HS-5 (cell line): ENCODE measurements at regions not wholly inside any gene's neighbourhood (a gene's known extent, or its start where the extent isn't known, plus 50 kb on each side); places are given as distances from the start of the nearest gene placed in this dataset.
"Not testable (repeated sequence)": the region's sequence is repeated elsewhere in the genome, so short reads cannot be mapped to it uniquely, and the experiment has no call there.

ENCODE experiments used
- DNase-seq: peaks from one replicate; pipeline ENCODE4 v3.0.0-alpha.2; 2012; ENCODE audit warnings: low read depth

- DNase-seq, result no peak
Measured at GRCh38 chr1:226461087-226461486, 53.2 kb upstream of the PARP1 start.

DNA sequence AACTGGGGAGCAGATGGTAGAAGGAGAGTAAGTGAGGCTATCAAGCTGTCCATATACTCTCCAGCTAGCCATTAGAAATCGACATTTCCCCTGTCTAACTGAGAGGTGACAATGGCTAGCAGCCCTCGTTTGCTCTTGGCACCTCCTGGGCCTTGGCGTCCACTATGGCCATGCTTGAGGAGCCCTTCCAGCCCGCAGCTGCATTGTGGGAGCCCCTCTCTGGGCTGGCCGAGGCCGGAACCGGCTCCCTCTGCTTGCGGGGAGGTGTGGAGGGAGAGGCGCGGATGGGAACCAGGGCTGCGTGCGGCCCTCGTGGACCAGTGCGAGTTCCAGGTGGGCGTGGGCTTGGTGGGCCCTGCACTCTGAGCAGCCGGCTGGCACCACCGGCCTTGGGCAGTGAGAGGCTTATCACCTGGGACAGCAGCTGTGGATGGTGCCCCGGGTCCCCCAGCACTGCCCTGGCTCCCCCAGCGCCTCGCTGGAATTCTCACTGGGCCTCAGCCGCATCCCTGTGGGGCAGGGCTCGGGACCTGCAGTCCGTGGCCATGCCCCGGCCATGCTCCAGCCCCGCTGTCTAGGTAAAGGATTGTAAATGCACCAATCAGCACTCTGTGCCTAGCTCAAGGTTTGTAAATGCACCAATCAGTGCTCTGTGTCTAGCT lies 56.2 kb upstream of the PARP1 start:
- no peak for DNase-seq

- DNase-seq, result not testable (repeated sequence)
Measured at GRCh38 chr1:226464587-226464971, 56.7 kb upstream of the PARP1 start.

DNA sequence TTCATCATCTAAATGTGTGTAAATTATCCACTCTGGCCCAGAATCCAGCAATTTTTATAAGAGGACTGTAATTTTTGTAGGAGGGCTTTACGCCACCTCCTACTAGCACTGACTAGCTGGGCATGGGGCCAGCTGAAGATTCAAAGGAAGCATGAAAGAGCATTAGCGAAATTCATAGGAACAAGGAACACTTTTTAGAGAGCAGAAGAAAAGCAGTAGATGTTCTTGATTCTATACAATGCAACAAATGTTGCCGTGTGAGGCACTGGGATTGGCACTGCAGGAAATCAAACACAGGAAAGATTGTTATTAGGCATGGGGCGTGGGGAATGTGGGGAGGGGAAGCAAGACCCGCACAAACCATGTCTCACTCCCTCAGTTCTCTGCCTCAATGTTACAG lies 58.4 kb upstream of the PARP1 start:
- no peak for DNase-seq

DNA sequence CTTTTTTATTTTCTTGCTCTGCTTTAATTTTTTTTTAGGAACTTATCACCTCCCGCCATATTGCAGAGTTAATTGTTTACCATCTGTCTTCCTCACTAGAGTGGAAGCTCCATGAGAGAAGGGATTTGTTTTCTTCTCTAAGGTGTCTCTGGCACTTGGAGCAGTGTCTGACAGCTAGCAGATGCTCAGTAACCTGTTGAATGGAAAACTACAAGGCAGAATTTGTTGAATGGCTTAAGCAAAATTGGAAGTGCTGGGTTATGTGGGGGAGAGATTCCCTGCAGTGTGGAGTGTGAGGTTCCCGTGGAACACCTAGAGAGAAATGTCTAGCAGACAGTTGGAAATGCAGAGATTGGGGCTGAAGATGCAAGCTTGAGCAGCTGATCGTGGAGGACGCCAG lies 59.5 kb upstream of the PARP1 start:
- no peak for DNase-seq

GRCh38 chr1:226470921-226471866 lies 63.3 kb upstream of the PARP1 start:
- DNase-seq, result no peak

DNA sequence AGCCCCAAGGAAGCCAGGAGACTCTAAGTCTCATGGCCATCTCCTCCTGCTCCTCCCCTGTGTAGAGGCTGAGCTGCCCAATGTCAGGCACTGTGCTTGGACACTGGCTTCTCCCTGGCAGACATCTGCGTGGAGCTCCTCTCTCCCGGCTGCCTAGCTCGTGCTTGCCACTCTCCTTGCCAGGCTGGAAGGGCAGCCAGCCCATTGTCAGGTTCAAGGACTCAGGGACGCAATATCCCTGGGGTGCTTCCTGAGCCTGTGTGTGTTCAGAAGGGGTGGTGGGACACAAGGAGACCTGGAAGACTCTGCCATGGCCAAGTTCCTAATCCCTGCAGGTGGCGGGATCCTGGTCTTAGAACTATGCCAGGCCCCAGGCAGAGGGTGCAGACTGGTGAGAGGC lies 65.4 kb upstream of the PARP1 start:
- DNase-seq, result no peak

- DNase-seq, result no peak
Measured at GRCh38 chr1:226474041-226474440, 66.1 kb upstream of the PARP1 start.

DNA sequence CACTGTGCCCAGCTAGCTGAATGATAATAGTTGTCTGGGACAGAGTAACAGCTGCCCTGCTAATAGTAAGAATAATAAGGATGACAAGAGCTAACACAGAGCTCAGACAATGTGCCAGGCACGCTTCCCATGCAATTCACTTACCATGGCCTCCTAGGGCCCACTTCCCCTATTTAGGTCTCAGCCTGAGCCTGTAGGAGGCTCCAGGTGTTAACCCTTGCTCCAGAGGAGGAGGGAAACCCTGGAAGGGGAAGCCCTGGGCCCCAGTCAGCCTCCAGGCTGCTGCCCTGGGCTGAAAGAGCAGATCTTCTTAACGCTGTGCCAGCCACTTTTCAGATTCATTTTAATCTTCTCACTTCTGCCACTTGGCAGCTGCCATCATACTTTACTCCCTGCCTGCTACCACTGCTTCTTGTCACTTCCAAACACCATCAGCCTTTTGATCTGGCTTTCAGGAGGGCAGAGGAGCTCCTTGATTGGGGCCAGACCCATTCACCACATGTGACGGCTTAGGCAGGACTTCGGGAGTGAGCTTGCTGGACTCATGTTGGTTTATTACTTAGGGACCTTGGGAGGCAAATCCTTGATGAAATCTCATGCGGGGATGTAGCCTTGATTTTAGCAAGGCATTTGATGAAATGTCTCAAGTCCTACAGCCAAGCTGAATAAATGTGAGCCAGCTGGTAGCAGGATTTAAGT lies 66.7 kb upstream of the PARP1 start:
- DNase-seq, result no peak

- no peak for DNase-seq
Measured at GRCh38 chr1:226475142-226475511, 67.2 kb upstream of the PARP1 start.

DNA sequence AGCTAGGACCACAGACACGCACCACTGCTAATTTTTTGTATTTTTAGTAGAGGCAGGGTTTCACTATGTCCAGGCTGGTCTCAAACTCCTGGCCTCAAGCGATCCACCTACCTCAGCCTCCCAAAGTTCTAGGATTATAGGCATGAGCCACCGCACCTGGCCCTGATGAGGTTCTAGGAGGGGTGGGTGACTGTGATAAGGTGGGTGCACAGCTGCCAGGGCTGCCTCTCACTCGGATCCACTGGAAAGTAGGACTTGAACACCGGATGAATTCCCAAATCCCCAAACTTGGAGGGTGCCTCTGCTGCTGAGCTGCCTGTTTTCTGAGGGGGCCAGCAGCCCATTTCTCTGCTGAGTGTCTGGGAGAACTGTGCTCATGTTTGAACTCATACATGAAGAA lies 68.2 kb upstream of the PARP1 start:
- DNase-seq, result no peak

DNA sequence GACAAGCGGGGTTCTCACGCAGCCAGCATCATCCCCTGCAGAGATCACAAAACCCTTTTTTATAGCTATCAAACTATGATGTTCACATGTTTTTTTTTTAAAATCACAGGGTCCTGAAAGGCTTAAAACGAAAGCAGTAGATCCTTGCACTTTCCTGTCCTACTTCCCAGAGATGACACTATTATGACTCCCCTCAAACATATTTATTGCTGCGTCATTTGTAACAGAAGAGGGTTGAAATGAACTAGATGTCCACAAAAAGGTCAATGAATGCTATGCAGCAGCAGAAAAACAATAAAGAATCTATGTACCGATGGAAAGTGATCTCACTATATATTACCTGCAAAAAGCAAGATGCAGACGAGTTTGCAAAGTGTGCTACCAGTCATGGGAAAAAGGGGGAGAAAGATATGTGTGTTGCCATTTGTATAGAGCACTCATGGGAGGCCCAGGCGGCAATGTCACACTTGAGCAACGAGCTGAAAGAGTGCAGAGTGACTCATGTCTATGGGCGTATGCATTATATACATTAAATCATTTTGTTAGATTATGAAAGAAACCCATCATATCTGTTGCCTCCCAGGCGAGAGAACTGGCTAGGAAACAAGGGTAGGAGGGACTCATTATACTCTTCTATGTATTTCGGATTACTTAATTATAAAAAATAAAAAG lies 68.9 kb upstream of the PARP1 start:
- peak; percentile 19 for DNase-seq

GRCh38 chr1:226479474-226479873 lies 69.1 kb upstream of the STUM start:
- no peak for DNase-seq

GRCh38 chr1:226480461-226480860 lies 68.1 kb upstream of the STUM start:
- no peak for DNase-seq

DNA sequence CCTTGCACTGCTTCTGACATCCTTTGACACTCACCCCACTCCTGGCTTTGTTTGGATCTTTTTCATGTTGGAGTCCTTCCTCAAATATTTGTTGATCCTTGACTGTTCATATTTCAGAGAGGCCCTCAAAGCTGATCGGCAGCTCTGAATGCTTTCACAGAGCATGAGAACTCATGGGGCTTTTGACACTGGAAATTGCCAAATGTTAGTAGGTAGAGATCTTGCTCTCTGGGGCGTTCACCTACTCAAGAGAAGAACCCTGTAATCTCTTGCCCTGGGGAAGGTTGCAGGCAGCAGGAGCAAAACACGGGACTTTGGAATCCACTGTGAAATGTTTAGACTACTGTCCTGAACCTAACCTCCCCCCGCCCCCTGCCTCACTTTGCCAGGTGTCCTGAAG lies 67.4 kb upstream of the STUM start:
- DNase-seq, result no peak

DNA sequence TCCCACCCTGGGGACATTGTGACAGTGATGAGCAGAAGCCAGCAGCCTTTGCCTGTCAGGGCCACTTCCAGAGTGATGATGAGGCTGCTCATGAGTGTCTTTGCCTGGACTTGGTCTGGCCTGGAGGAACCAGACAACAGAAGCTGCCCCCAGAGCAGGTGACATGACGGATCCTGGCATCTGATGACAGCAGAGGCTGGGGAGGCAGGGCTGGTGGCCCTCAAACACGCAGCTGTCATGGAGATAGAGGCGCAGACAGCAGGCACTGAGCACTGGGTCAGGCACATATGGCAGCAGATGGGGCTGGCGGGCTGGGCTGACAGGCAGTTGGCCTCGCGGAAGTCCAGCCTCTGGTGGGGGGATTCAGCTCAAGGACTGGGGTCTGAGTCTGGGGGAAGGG lies 66.4 kb upstream of the STUM start:
- no peak for DNase-seq

GRCh38 chr1:226482975-226483700 lies 65.4 kb upstream of the STUM start:
- DNase-seq, result no peak

GRCh38 chr1:226485192-226485591 lies 63.4 kb upstream of the STUM start:
- no peak for DNase-seq

- DNase-seq, result no peak
Measured at GRCh38 chr1:226486161-226486560, 62.4 kb upstream of the STUM start.

GRCh38 chr1:226487921-226488320 lies 60.6 kb upstream of the STUM start:
- DNase-seq, result no peak

GRCh38 chr1:226489718-226490425 lies 58.7 kb upstream of the STUM start:
- no peak for DNase-seq
